ENCODE measurements at regions not wholly inside any gene's neighbourhood (a gene's known extent, or its start where the extent isn't known, plus 50 kb on each side); places are given as distances from the start of the nearest gene placed in this dataset.

- peaks cover 20% of the 10 kb centered on the region for H3K4me1 ChIP-seq
- H3K9me3 ChIP-seq: peaks cover 44% of the 10 kb centered on the region
- no peak overlapping the region for H3K9ac ChIP-seq
- H4K20me1 ChIP-seq: no peaks in the 10 kb centered on the region
- H3K4me2 ChIP-seq: peak overlapping the region; percentile 20; the same call in 1 of the 2 replicates
- H3K36me3 ChIP-seq: peaks cover 16% of the 10 kb centered on the region; the same call in 1 of the 2 replicates
- H3K27ac ChIP-seq: no peak overlapping the region
- no peak overlapping the region for H3K4me3 ChIP-seq
- TF ChIP-seq Cebpa-rat (IDR thresholded peaks at IDR 0.05): no peak
- H3K27me3 ChIP-seq: no peaks in the 10 kb centered on the region
Observed at GRCh38 chr9:126211441-126212074, 115.1 kb upstream of the MVB12B start.

- H3K36me3 ChIP-seq: peaks cover 16% of the 10 kb centered on the region; the same call in 1 of the 2 replicates
- no peaks in the 10 kb centered on the region for H3K27me3 ChIP-seq
- H3K9ac ChIP-seq: no peak overlapping the region
- H3K9me3 ChIP-seq: peaks cover 45% of the 10 kb centered on the region
- no peaks in the 10 kb centered on the region for H4K20me1 ChIP-seq
- no peak overlapping the region for H3K4me3 ChIP-seq
- peaks cover 58% of the 10 kb centered on the region for H3K4me1 ChIP-seq
- no peak overlapping the region for H3K27ac ChIP-seq
- no peak for TF ChIP-seq Cebpa-rat (IDR thresholded peaks at IDR 0.05)
- H3K4me2 ChIP-seq: no peak overlapping the region
Observed at GRCh38 chr9:126215486-126215885, 111.1 kb upstream of the MVB12B start.

GRCh38 chr9:126216826-126217225 is 109.8 kb upstream of the MVB12B start:
- peaks cover 41% of the 10 kb centered on the region for H3K9me3 ChIP-seq
- peaks cover 58% of the 10 kb centered on the region for H3K4me1 ChIP-seq
- no peak overlapping the region for H3K9ac ChIP-seq
- TF ChIP-seq Cebpa-rat (IDR thresholded peaks at IDR 0.05): no peak
- no peak overlapping the region for H3K27ac ChIP-seq
- peak overlapping the region; percentile 51 for H3K4me3 ChIP-seq
- H3K4me2 ChIP-seq: peak overlapping the region; percentile 90
- no peaks in the 10 kb centered on the region for H4K20me1 ChIP-seq
- 0 out of 2 replicates have a peak, but pooled peaks cover 6% of the 10 kb centered on the region for H3K36me3 ChIP-seq
- H3K27me3 ChIP-seq: no peaks in the 10 kb centered on the region

- no peak for TF ChIP-seq Cebpa-rat (IDR thresholded peaks at IDR 0.05)
- peak overlapping the region; percentile 84 for H3K27ac ChIP-seq
- peak overlapping the region; percentile 51 for H3K4me3 ChIP-seq
- peak overlapping the region; percentile 90 for H3K4me2 ChIP-seq
- no peaks in the 10 kb centered on the region for H3K27me3 ChIP-seq
- H3K9me3 ChIP-seq: peaks cover 40% of the 10 kb centered on the region
- H4K20me1 ChIP-seq: no peaks in the 10 kb centered on the region
- 0 out of 2 replicates have a peak, but pooled peaks cover 1% of the 10 kb centered on the region for H3K36me3 ChIP-seq
- peak overlapping the region; percentile 64 for H3K9ac ChIP-seq
- H3K4me1 ChIP-seq: peaks cover 58% of the 10 kb centered on the region
Observed at GRCh38 chr9:126217250-126217653, 109.4 kb upstream of the MVB12B start.

- H3K27ac ChIP-seq: peak overlapping the region; percentile 84
- H3K9ac ChIP-seq: peak overlapping the region; percentile 64
- H3K27me3 ChIP-seq: no peaks in the 10 kb centered on the region
- H4K20me1 ChIP-seq: no peaks in the 10 kb centered on the region
- peak overlapping the region; percentile 51 for H3K4me3 ChIP-seq
- H3K4me1 ChIP-seq: peaks cover 60% of the 10 kb centered on the region
- H3K9me3 ChIP-seq: peaks cover 39% of the 10 kb centered on the region
- no peak for TF ChIP-seq Cebpa-rat (IDR thresholded peaks at IDR 0.05)
- peak overlapping the region; percentile 90 for H3K4me2 ChIP-seq
- H3K36me3 ChIP-seq: no peaks in the 10 kb centered on the region
Observed at GRCh38 chr9:126217797-126218196, 108.8 kb upstream of the MVB12B start.

- no peaks in the 10 kb centered on the region for H4K20me1 ChIP-seq
- H3K27ac ChIP-seq: peak overlapping the region; percentile 84
- peak overlapping the region; percentile 64 for H3K9ac ChIP-seq
- peak overlapping the region; percentile 90 for H3K4me2 ChIP-seq
- peaks cover 31% of the 10 kb centered on the region for H3K9me3 ChIP-seq
- H3K4me3 ChIP-seq: peak overlapping the region; percentile 51; the same call in 1 of the 2 replicates
- TF ChIP-seq Cebpa-rat (IDR thresholded peaks at IDR 0.05): no peak
- no peaks in the 10 kb centered on the region for H3K27me3 ChIP-seq
- H3K36me3 ChIP-seq: no peaks in the 10 kb centered on the region
- peaks cover 67% of the 10 kb centered on the region for H3K4me1 ChIP-seq
Observed at GRCh38 chr9:126218359-126219125, 108.1 kb upstream of the MVB12B start.

GRCh38 chr9:126219166-126219565 is 107.5 kb upstream of the MVB12B start:
- TF ChIP-seq Cebpa-rat (IDR thresholded peaks at IDR 0.05): no peak
- H3K36me3 ChIP-seq: no peaks in the 10 kb centered on the region
- no peaks in the 10 kb centered on the region for H4K20me1 ChIP-seq
- H3K9ac ChIP-seq: no peak overlapping the region; the same call in 1 of the 2 replicates
- H3K27ac ChIP-seq: peak overlapping the region; percentile 84
- H3K4me1 ChIP-seq: peaks cover 74% of the 10 kb centered on the region
- H3K9me3 ChIP-seq: peaks cover 25% of the 10 kb centered on the region
- H3K4me2 ChIP-seq: peak overlapping the region; percentile 90
- H3K27me3 ChIP-seq: no peaks in the 10 kb centered on the region
- H3K4me3 ChIP-seq: no peak overlapping the region

- Histone ChIP-seq H3K9ac (no peak overlapping the region), H3K4me3 (no peak overlapping the region), H3K36me3 (no peaks in the 10 kb centered on the region), H3K27me3 (no peaks in the 10 kb centered on the region), H3K9me3 (peaks cover 20% of the 10 kb centered on the region), H3K4me1 (peaks cover 79% of the 10 kb centered on the region), H4K20me1 (no peaks in the 10 kb centered on the region), H3K4me2 (peak overlapping the region; percentile 90), H3K27ac (peak overlapping the region; percentile 42; the same call in 1 of the 2 replicates)
- TF ChIP-seq Cebpa-rat (IDR thresholded peaks at IDR 0.05): no peak
Observed at GRCh38 chr9:126219648-126220063, 107.0 kb upstream of the MVB12B start.

GRCh38 chr9:126221480-126221879 is 105.1 kb upstream of the MVB12B start:
- H3K9ac ChIP-seq: no peak overlapping the region
- no peaks in the 10 kb centered on the region for H4K20me1 ChIP-seq
- no peak overlapping the region for H3K27ac ChIP-seq
- H3K4me2 ChIP-seq: peak overlapping the region; percentile 94; the same call in 1 of the 2 replicates
- peaks cover 10% of the 10 kb centered on the region for H3K9me3 ChIP-seq
- no peaks in the 10 kb centered on the region for H3K36me3 ChIP-seq
- H3K4me1 ChIP-seq: peaks cover 90% of the 10 kb centered on the region
- no peak for TF ChIP-seq Cebpa-rat (IDR thresholded peaks at IDR 0.05)
- no peak overlapping the region for H3K4me3 ChIP-seq
- H3K27me3 ChIP-seq: no peaks in the 10 kb centered on the region

GRCh38 chr9:126222363-126222834 is 104.2 kb upstream of the MVB12B start:
- peaks cover 10% of the 10 kb centered on the region for H3K9me3 ChIP-seq
- H3K4me2 ChIP-seq: peak overlapping the region; percentile 94
- no peaks in the 10 kb centered on the region for H4K20me1 ChIP-seq
- H3K27me3 ChIP-seq: no peaks in the 10 kb centered on the region
- H3K9ac ChIP-seq: peak overlapping the region; percentile 62
- peak overlapping the region; percentile 62 for H3K4me3 ChIP-seq
- no peak for TF ChIP-seq Cebpa-rat (IDR thresholded peaks at IDR 0.05)
- no peaks in the 10 kb centered on the region for H3K36me3 ChIP-seq
- peaks cover 90% of the 10 kb centered on the region for H3K4me1 ChIP-seq
- H3K27ac ChIP-seq: peak overlapping the region; percentile 81

Measured in BLaER1 (cell line).